ENCODE measurements at regions not wholly inside any gene's neighbourhood (a gene's known extent, or its start where the extent isn't known, plus 50 kb on each side); places are given as distances from the start of the nearest gene placed in this dataset.

DNA sequence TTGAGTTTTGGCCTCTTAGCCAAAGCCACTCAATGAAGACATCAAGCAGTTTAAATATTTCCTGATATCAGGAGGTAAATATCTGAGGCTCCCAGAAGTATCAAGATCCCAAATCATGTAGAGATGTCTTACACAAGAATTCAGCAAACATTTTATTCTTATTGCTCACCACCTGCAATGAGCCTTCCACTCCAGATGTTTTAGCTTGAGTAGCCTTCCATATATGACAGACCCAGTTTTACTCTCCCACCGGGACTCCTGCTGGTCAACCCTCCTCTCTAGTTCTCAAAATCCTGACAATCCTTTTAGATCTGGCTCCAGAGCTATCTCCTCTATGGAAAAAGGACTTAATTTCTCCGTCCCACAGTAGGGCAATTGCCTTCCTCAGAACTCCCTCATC is 404.4 kb downstream of the KCNA4 start:
- TF ChIP-seq POLR2A (IDR thresholded peaks at IDR 0.05; ENCODE audit: low read depth, low read length) (no peak), TAF1 (IDR thresholded peaks at IDR 0.05; ENCODE audit: borderline replicate concordance, low read depth, low read length) (no peak)
